CD4-positive, alpha-beta T cell (primary cell): ENCODE measurements at regions not wholly inside any gene's neighbourhood (a gene's known extent, or its start where the extent isn't known, plus 50 kb on each side); places are given as distances from the start of the nearest gene placed in this dataset.

Experiments
- ATAC-seq: fragments of 200-7000 bp; cut with Tn5 transposase; one replicate; pipeline ENCODE4 v1.10.0; 2022; ENCODE audit warnings: mild to moderate bottlenecking; ENCODE audit not compliant: poor library complexity
- CTCF ChIA-PET: fragments of 350-600 bp; sonication (Branson Sonifier 250); formaldehyde crosslinking; loops from one replicate; lab custom pipeline; 2021; ENCODE audit warnings: antibody characterized with exemption, inconsistent platforms; lab: Charles Lee
- POLR2A ChIA-PET: fragments of 350-600 bp; sonication (Branson Sonifier 250); formaldehyde crosslinking; loops from one replicate; lab custom pipeline; 2021; ENCODE audit warnings: antibody characterized with exemption, inconsistent platforms; lab: Charles Lee
- DNase-seq, 14 experiments: peaks; one replicate each; pipeline ENCODE4 v3.0.0-alpha.2; 2013 to 2020; ENCODE audit warnings: mixed read lengths in 2 of 14
- H3K27ac ChIP-seq, 2 donors: one replicate each; pipeline versions ENCODE4 v1.5.1 to v1.7.0; 2013; ENCODE audit warnings: low read length in 2 of 2, low read depth in 1 of 2, mild to moderate bottlenecking in 1 of 2
- H3K27me3 ChIP-seq, 2 experiments: 1 replicate in 1 of 2; 2 replicates in 1 of 2; pipeline versions ENCODE4 v1.6.1 to v1.7.0; 2013; ENCODE audit warnings: low read length in 2 of 2, control low read depth in 1 of 2, mild to moderate bottlenecking in 1 of 2, moderate library complexity in 1 of 2; ENCODE audit not compliant: insufficient read depth in 2 of 2, control insufficient read depth in 1 of 2
- H3K36me3 ChIP-seq: one replicate; pipeline ENCODE4 v1.6.1; 2013; ENCODE audit warnings: low read length, control low read depth; ENCODE audit not compliant: insufficient read depth
- H3K4me1 ChIP-seq: one replicate; pipeline ENCODE4 v1.6.1; 2013; ENCODE audit warnings: low read length, control low read depth; ENCODE audit not compliant: insufficient read depth
- H3K4me3 ChIP-seq: one replicate; pipeline ENCODE4 v1.5.1; 2013; ENCODE audit warnings: mild to moderate bottlenecking, low read length, moderate library complexity
- H3K9me3 ChIP-seq, 2 experiments: 1 replicate in 1 of 2; 2 replicates in 1 of 2; pipeline versions ENCODE4 v1.6.1 to v1.7.0; 2013; ENCODE audit warnings: low read length in 2 of 2, mild to moderate bottlenecking in 2 of 2, control low read depth in 1 of 2, moderate library complexity in 1 of 2; ENCODE audit not compliant: control insufficient read depth in 1 of 2, insufficient read depth in 1 of 2
- H3K27ac Mint-ChIP-seq: one replicate; pipeline ENCODE4 v1.8.0; 2020; ENCODE audit warnings: mixed read lengths
- H3K27me3 Mint-ChIP-seq: one replicate; pipeline ENCODE4 v1.8.0; 2021; ENCODE audit warnings: mixed read lengths
- H3K36me3 Mint-ChIP-seq: one replicate; pipeline ENCODE4 v1.8.0; 2021; ENCODE audit warnings: low read depth, mixed read lengths
- H3K4me1 Mint-ChIP-seq: one replicate; pipeline ENCODE4 v1.8.0; 2021; ENCODE audit warnings: low read depth, mixed read lengths
- H3K4me3 Mint-ChIP-seq: one replicate; pipeline ENCODE4 v1.8.0; 2020; ENCODE audit warnings: mild to moderate bottlenecking, mixed read lengths
- H3K9me3 Mint-ChIP-seq: one replicate; pipeline ENCODE4 v1.8.0; 2020; ENCODE audit warnings: mixed read lengths
- intact Hi-C, 2 experiments: fragments of 100-400 bp; cut with DNase I in 1 of 2; cut with micrococcal nuclease in 1 of 2; formaldehyde crosslinking; loops; one replicate each; pipeline versions ENCODE4 v1.15.1 to v1.9.0; 2023 to 2025; cut with DNase I, micrococcal nuclease
- TF ChIP-seq, protein P1 (sequence below): fragments of 200-600 bp; IDR thresholded peaks from one replicate; pipeline ENCODE4 v1.8.0; 2022; ENCODE audit warnings: antibody characterized with exemption, mild to moderate bottlenecking

DNA sequence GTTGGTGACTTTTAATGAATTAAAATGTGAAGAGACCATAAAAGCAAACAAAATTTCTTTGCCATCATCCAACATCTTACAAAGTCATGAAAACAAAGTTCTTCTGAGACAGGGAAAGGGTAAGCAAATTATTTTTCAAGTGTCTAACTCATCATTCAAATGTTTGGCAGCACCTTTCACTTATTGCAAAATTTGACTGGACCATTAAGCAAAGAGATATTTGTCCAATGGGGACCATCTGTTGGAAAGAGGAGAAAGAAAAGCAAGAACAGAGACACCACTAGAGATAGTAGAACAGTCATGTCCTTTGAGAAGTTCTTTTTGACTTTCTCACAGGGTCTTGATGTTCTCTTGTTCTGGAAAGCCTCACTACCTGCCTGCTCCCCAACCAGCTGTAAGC is 330.1 kb downstream of the PAPSS1 start:
- Histone ChIP-seq H3K9me3 (no peaks in the 10 kb centered on the region), H3K36me3 (no peaks in the 10 kb centered on the region), H3K4me1 (no peaks in the 10 kb centered on the region), H3K27ac (no peak overlapping the region), H3K4me3 (no peak overlapping the region), H3K27me3 (no peaks in the 10 kb centered on the region)
- no peak overlapping the region for H3K27ac Mint-ChIP-seq
- ChIA-PET CTCF (no interaction called here), POLR2A (interaction anchor here (0.6 kb wide), 1 partner anchor 14 kb away, joined by 3 read pairs; no protein-coding TSS in a partner anchor)
- H3K27me3 Mint-ChIP-seq, result no peaks in the 10 kb centered on the region
- TF ChIP-seq, protein P1, sequence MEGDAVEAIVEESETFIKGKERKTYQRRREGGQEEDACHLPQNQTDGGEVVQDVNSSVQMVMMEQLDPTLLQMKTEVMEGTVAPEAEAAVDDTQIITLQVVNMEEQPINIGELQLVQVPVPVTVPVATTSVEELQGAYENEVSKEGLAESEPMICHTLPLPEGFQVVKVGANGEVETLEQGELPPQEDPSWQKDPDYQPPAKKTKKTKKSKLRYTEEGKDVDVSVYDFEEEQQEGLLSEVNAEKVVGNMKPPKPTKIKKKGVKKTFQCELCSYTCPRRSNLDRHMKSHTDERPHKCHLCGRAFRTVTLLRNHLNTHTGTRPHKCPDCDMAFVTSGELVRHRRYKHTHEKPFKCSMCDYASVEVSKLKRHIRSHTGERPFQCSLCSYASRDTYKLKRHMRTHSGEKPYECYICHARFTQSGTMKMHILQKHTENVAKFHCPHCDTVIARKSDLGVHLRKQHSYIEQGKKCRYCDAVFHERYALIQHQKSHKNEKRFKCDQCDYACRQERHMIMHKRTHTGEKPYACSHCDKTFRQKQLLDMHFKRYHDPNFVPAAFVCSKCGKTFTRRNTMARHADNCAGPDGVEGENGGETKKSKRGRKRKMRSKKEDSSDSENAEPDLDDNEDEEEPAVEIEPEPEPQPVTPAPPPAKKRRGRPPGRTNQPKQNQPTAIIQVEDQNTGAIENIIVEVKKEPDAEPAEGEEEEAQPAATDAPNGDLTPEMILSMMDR, result no peak
- intact Hi-C loops, result no loop called here
- no peaks in the 10 kb centered on the region for H3K36me3 Mint-ChIP-seq
- H3K4me3 Mint-ChIP-seq, result no peak overlapping the region
- no peaks in the 10 kb centered on the region for H3K4me1 Mint-ChIP-seq
- H3K9me3 Mint-ChIP-seq, result no peaks in the 10 kb centered on the region
- ATAC-seq (no peak), DNase-seq (no peak)

DNA sequence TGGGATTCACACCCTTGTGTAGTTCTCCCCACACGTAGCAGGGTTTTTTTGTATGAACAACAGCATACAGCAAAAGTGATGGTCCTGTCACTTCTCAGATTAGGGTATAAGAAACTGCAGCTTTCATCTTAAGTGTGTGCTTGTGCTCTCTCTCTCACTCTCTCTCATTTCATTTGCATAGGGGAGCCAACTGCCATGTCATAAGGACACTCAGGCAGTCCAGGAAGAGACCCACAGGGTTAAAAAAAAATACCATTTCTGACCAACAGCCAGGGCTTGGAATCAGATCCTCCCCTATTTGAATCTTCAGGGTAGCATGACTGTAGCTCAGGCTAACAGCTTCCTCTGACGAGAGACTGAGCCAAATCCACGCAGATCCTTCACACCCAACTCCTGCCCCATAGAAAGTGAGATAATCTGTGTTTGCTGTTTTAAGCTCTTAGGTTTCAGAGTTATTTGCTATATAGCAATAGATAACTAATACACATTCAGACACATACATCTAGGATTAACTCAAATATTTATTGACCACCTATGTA is 331.2 kb downstream of the PAPSS1 start:
- no peak for DNase-seq
- ChIA-PET CTCF (no interaction called here), POLR2A (no interaction called here)
- H3K4me3 Mint-ChIP-seq, result no peak overlapping the region
- Histone ChIP-seq H3K4me3 (no peak overlapping the region), H3K27ac (no peak overlapping the region), H3K36me3 (no peaks in the 10 kb centered on the region), H3K27me3 (no peaks in the 10 kb centered on the region), H3K4me1 (no peaks in the 10 kb centered on the region), H3K9me3 (no peaks in the 10 kb centered on the region)
- no peak overlapping the region for H3K27ac Mint-ChIP-seq
- TF ChIP-seq, protein P1, result no peak
- intact Hi-C loops, result no loop called here
- H3K9me3 Mint-ChIP-seq, result no peaks in the 10 kb centered on the region
- no peaks in the 10 kb centered on the region for H3K36me3 Mint-ChIP-seq
- H3K27me3 Mint-ChIP-seq, result no peaks in the 10 kb centered on the region
- no peaks in the 10 kb centered on the region for H3K4me1 Mint-ChIP-seq
- no peak for ATAC-seq

DNA sequence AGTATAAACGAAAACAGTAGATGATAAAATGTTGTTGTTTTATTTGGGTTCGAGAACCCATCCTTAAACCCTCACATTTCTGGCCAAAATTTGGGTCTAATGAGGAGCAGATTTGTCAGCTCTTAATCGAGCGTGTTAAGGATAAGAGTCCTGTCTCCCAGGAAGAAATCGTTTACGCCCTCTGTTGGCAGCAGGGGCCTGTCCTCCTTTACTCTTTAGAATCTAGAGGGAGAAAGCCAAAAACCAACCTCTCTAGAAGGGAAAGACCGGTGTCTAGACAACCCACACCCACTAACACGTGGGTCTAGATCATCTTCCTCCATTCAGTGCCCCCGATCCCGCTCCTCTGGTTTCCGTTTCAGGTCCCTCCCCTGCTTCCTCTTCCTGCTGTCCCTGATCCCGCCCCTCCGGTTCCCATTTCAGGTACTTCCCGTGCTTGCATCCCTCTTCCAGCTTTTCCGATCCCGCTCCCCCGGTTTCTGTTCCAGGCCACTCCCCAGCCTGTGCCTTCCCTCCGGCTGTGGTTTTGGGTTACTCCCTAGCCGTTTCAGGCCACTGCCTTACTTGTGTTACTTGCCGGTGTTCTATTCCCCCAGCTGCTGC is 339.1 kb downstream of the PAPSS1 start:
- H3K27me3 ChIP-seq, result no peaks in the 10 kb centered on the region
- no peaks in the 10 kb centered on the region for H3K4me1 Mint-ChIP-seq
- intact Hi-C loops, result no loop called here
- ATAC-seq (no peak), DNase-seq (no peak)
- H3K27me3 Mint-ChIP-seq, result no peaks in the 10 kb centered on the region
- H3K27ac ChIP-seq, result no peak overlapping the region
- no peak overlapping the region for H3K4me3 Mint-ChIP-seq
- TF ChIP-seq, protein P1, result no peak
- no peak overlapping the region for H3K4me3 ChIP-seq
- POLR2A ChIA-PET, result no interaction called here
- no peaks in the 10 kb centered on the region for H3K9me3 ChIP-seq
- H3K9me3 Mint-ChIP-seq, result no peaks in the 10 kb centered on the region
- H3K36me3 Mint-ChIP-seq, result no peaks in the 10 kb centered on the region
- no peaks in the 10 kb centered on the region for H3K36me3 ChIP-seq
- CTCF ChIA-PET, result no interaction called here
- H3K4me1 ChIP-seq, result no peaks in the 10 kb centered on the region
- H3K27ac Mint-ChIP-seq, result no peak overlapping the region
